HL-60 (cell line): ENCODE measurements at regions not wholly inside any gene's neighbourhood (a gene's known extent, or its start where the extent isn't known, plus 50 kb on each side); places are given as distances from the start of the nearest gene placed in this dataset.

Experiments
- DNase-seq, 2 experiments: peaks; one replicate each; pipeline ENCODE4 v3.0.0-alpha.2; 2010 to 2020; ENCODE audit warnings: low read depth in 1 of 2, low spot score in 1 of 2
- H3K27ac ChIP-seq: fragments of 250-450 bp; sonication (Bioruptor Pico); replicated peaks from 2 replicates; pipeline ENCODE4 v1.5.1; 2020; ENCODE audit warnings: mild to moderate bottlenecking, moderate library complexity
- H3K27me3 ChIP-seq: fragments of 250-450 bp; sonication (Bioruptor Pico); 2 replicates; pipeline ENCODE4 v1.5.1; 2021; ENCODE audit warnings: mild to moderate bottlenecking, moderate library complexity; ENCODE audit not compliant: insufficient read depth, poor library complexity, severe bottlenecking
- H3K4me3 ChIP-seq: replicated peaks from 2 replicates; pipeline ENCODE4 v1.5.1; 2011; ENCODE audit warnings: mild to moderate bottlenecking, control low read depth, low read length; ENCODE audit not compliant: insufficient read depth
- CTCF ChIP-seq: IDR thresholded peaks from one replicate; pipeline ENCODE4 v1.5.1; 2011; ENCODE audit warnings: low read length, control low read depth, inconsistent platforms; ENCODE audit not compliant: insufficient read depth
- GABPA ChIP-seq: IDR thresholded peaks from 2 replicates; pipeline ENCODE4 v1.6.1; 2012; ENCODE audit warnings: low read depth
- POLR2AphosphoS5 ChIP-seq: IDR thresholded peaks from 2 replicates; pipeline ENCODE4 v1.6.1; 2012; ENCODE audit warnings: low read depth
- REST ChIP-seq: IDR thresholded peaks from 2 replicates; pipeline ENCODE4 v1.6.1; 2012; ENCODE audit warnings: low read depth; ENCODE audit not compliant: insufficient replicate concordance
- SPI1 ChIP-seq: IDR thresholded peaks from 2 replicates; pipeline ENCODE4 v1.6.1; 2012; ENCODE audit warnings: low read depth, mild to moderate bottlenecking, borderline replicate concordance

GRCh38 chr4:62470020-62470419, 1269.9 kb downstream of the ADGRL3 start:
- Histone ChIP-seq H3K4me3 (no peak overlapping the region), H3K27me3 (no peaks in the 10 kb centered on the region), H3K27ac (no peak overlapping the region)
- no peak for DNase-seq
- no peak for TF ChIP-seq SPI1

GRCh38 chr4:62461961-62462360, 1261.8 kb downstream of the ADGRL3 start:
- H3K27me3 ChIP-seq, result no peaks in the 10 kb centered on the region
- no peak overlapping the region for H3K27ac ChIP-seq
- no peak for DNase-seq
- no peak for TF ChIP-seq CTCF
- TF ChIP-seq POLR2AphosphoS5, result no peak
- no peak for TF ChIP-seq GABPA
- TF ChIP-seq REST, result no peak
- no peak for TF ChIP-seq SPI1
- H3K4me3 ChIP-seq, result no peak overlapping the region

- Histone ChIP-seq H3K27me3 (no peaks in the 10 kb centered on the region), H3K4me3 (no peak overlapping the region), H3K27ac (no peak overlapping the region)
- DNase-seq, result no peak
- no peak for TF ChIP-seq REST
- TF ChIP-seq GABPA, result no peak
- no peak for TF ChIP-seq SPI1
- no peak for TF ChIP-seq CTCF
- TF ChIP-seq POLR2AphosphoS5, result no peak
Observed at GRCh38 chr4:62460329-62460728, 1260.2 kb downstream of the ADGRL3 start.

GRCh38 chr4:62457356-62457755, 1257.2 kb downstream of the ADGRL3 start:
- no peak for DNase-seq
- Histone ChIP-seq H3K27ac (no peak overlapping the region), H3K27me3 (no peaks in the 10 kb centered on the region), H3K4me3 (no peak overlapping the region)
- TF ChIP-seq REST (no peak), SPI1 (no peak), CTCF (no peak), POLR2AphosphoS5 (no peak), GABPA (no peak)
